ENCODE measurements at regions not wholly inside any gene's neighbourhood (a gene's known extent, or its start where the extent isn't known, plus 50 kb on each side); places are given as distances from the start of the nearest gene placed in this dataset.

DNA sequence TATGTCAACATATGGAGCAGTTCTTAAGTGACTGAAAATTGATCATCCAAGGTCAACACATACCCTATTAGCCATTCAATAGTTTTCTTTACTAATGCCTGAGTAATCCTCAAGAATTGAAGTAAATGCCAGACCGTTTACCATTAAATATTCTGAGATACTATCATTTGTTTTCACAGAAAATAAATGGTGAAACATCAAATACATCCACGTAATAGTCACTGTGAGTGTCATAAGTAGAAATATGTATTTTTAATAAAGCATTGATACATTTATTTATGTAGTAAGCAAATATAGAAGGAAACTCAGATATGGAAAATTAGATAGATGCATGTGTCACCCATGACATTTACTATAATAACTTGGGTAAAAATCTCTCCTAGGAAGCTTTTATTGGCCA, 927.8 kb upstream of the NRXN1 start:
- TF ChIP-seq EZH2 (IDR thresholded peaks at IDR 0.05; ENCODE audit: insufficient read depth, poor library complexity, severe bottlenecking): no peak
- TF ChIP-seq EZH2phosphoT487 (IDR thresholded peaks at IDR 0.05; ENCODE audit: insufficient read depth, low read depth): no peak

Measured in GM23248 (cell line).